Lower leg skin (tissue), 3 donors: ENCODE measurements at regions not wholly inside any gene's neighbourhood (a gene's known extent, or its start where the extent isn't known, plus 50 kb on each side); places are given as distances from the start of the nearest gene placed in this dataset.

Experiments
- CTCF ChIP-seq, 3 donors: fragments of 450-650 bp; IDR thresholded peaks; one replicate each; pipeline ENCODE4 v1.5.1; 2016; ENCODE audit warnings: antibody characterized with exemption in 3 of 3, mild to moderate bottlenecking in 3 of 3, moderate library complexity in 2 of 3
- POLR2A ChIP-seq, 2 donors: fragments of 450-650 bp; IDR thresholded peaks; one replicate each; pipeline ENCODE4 v1.6.1; 2016 to 2017; ENCODE audit warnings: antibody characterized with exemption in 2 of 2, mild to moderate bottlenecking in 1 of 2, moderate library complexity in 1 of 2

GRCh38 chr3:157823050-157823449, 283.2 kb downstream of the SHOX2 start:
- TF ChIP-seq POLR2A (IDR thresholded peaks at IDR 0.05): no peak
- TF ChIP-seq CTCF (IDR thresholded peaks at IDR 0.05): no peak
